Inflammatory macrophage treated with lipopolysaccharide for 1 hour (primary cell): ENCODE measurements at regions not wholly inside any gene's neighbourhood (a gene's known extent, or its start where the extent isn't known, plus 50 kb on each side); places are given as distances from the start of the nearest gene placed in this dataset.

ENCODE experiments used
- DNase-seq, 2 donors: peaks; one replicate each; pipeline ENCODE4 v3.0.0-alpha.2; 2020 to 2022

DNA sequence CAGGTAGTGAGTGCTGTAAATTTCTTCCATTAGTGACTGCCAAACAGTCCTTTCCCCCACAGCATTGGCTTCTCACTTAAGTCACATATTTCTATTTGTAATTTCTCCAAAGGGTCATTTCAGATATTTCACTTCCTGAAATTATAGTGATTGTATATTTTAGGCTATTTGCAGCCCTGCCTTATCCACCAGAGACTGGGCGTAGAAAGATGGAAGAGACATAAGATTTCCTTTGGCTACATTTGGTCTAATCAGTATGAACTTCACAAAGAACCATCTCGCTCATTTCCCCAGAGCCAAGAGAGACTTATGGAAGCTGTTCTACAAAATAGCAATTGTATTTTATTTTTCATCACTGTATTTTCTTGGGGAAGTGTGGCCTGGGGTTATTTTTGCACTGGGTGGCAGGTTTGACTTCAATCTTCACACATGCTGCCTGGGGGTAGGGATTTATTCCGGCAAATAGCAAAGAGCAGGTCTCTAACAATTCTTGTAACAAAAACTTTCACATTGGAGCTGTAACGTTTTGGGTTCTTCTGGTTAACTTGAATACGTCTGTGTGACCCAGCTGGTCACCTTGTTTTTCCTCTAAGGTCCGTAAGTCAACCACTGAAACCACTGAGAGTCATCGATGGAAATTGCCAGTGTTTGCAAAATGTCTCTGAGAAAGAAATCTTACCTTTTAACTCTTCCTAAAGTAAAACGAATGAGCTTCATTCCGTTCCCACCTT is 170.6 kb upstream of the SERPINE2 start:
- no peak for DNase-seq

DNA sequence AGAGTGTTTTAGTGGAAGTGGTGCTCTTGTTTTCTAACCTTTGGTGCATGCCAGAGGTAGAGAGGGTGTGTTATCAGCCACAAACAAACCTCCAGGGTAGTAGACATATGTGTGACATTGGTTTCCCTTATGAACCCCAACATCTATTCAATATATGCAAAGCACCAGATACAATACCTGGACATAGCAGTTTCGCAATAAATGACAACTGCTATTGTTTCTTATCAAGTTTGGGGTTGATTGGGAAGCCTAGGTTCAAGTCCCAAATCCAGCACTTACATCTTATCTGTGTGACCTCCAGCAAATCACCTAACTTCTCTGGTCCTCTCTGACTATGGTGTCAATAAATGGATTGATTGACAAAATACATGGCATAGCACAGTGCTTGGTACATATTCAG is 169.4 kb upstream of the SERPINE2 start:
- DNase-seq: no peak

DNA sequence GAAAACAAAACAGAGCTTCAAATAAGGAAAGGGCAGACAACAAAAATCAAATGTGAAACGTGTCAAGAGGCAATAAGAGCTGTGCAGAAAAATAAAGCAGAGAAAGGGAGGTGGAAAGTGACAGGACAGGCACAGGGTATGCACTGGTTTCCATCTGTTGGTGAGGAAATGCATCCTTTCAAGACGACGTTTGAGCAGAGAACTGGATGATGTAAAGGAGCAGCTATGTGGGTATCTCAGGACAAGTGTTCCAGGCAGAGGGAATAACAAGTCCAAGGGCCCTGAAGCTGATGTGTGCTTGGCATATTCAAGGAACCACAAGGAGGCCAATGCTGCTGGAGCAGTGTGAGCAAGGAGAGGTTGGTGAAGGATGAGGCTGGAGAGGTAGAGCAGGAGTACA is 168.9 kb upstream of the SERPINE2 start:
- no peak for DNase-seq

DNA sequence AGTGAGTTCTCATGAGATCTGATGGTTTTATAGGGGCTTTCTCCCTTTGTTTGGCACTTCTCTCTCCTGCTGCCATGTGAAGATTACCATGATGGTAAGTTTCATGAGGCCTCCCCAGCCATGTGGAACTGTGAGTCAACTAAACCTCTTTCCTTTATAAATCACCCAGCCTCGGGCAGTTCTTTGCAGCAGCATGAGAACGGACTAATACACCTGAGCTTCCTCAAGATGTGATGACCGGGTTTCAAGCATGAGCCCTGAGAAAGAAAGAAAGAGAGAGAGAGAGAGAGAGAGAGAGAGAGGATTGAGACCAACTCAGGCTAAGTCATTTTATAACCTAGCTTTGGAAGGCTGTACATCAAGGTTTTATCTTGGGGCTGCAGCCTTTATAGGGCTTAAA is 167.7 kb upstream of the SERPINE2 start:
- no peak for DNase-seq

- DNase-seq: no peak
Measured at GRCh38 chr2:224202281-224202865, 163.3 kb upstream of the SERPINE2 start.

- no peak for DNase-seq
Measured at GRCh38 chr2:224198436-224198835, 159.3 kb upstream of the SERPINE2 start.

GRCh38 chr2:224196810-224197209 is 157.7 kb upstream of the SERPINE2 start:
- no peak for DNase-seq

DNA sequence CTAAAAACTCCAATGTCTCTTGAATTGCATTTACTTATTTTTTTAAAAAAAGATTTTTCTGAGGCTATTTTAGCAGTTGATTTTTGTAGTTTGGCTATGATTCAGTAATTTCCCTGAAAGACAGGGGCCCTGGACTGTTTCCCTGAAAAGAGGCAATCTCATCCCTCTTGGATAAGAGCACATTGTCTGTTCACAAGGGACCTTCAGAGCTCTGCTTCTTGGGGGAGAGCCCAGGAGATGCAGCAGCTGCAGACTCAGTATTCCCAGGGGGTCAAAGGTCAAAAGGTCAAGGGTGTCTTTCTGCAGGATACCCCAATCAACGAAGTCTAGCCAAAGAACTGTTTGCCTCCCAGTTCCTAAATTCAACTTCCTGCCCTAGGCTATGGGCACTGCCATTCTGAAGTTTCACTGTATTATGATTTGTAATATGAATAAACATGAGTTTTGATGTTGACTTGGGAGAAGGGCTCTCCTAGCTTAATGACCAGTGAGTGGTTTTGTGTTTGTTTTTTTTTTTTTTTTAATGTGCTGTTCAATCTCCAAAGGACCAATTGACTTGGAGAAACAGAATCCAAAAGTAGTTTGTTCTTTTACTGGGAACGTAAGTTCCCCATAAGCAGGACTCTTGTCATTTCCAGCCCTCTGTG is 157.0 kb upstream of the SERPINE2 start:
- no peak for DNase-seq

GRCh38 chr2:224194161-224194560 is 155.1 kb upstream of the SERPINE2 start:
- no peak for DNase-seq

GRCh38 chr2:224191465-224191864 is 152.4 kb upstream of the SERPINE2 start:
- DNase-seq: no peak

GRCh38 chr2:224190936-224191270 is 151.8 kb upstream of the SERPINE2 start:
- DNase-seq: no peak

DNA sequence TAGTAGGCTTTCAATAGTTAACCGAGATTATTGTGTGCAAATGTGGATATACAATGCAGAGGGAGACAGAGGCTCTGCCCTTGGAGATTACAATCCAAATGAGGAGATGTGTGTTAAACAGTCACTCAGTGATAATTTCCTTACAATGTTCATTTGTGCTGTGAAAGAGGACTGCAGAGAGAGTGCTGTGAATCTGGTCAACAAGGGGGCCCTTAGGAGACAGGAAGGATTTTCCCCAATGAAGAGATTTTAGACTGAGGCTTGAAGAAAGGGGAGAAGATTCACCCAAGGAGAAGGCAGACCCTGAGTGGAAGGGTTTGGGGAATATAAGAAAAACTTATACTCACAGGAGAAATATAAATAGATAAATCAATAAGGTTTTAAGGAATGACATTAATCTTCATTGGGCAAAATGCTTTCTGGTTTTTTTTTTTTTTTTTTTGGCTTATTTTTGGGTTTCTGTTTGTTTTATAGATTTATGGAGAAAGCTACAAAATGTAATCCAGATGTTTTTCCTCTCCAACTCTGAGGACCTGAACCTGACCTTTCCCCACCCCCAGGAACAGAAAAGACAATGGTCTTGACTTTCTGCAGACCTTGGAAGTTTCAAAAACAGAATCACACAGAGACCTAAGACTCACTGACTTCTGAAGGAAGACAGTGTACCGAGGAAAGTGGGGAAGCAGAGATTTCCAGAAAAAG is 151.3 kb upstream of the SERPINE2 start:
- DNase-seq: no peak

DNA sequence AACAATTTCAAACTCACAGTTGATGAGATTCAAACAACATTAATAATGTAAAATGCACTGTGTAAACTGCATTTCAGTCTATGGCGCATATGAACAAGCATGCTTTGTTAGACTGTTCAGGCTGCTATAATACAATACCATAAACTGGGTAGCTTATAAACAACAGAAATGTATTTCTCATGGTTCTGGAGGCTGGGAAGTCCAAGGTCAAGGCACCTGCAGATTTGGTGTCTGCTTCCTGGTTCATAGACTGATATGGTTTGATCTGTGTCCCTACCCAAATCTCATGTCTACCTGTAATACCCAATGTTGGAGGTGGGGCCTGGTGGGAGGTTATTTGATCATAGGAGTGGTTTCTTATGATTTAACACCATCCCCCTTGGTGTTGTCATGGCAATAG is 148.1 kb upstream of the SERPINE2 start:
- no peak for DNase-seq

GRCh38 chr2:224185023-224185601 is 146.0 kb upstream of the SERPINE2 start:
- DNase-seq: no peak

- no peak for DNase-seq
Measured at GRCh38 chr2:224183086-224183485, 144.0 kb upstream of the SERPINE2 start.

DNA sequence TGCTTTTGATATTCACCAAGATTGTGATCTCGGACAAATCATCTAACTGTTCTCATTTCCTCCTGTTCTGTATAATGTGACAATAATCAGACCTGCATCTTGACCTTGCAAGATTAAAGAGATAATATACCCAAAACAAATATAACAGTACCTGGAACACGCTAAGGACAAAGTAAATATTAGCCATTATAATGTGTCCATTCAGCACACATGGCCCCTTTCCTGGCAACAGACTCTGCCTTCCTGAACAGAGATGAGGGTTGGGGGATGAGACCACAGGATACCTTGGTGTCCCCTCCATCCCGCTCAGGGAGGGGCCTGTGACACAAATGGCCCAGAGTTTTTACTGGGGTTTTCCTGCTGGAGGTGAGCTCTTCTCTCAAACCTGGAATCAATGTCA is 143.4 kb upstream of the SERPINE2 start:
- no peak for DNase-seq

- DNase-seq: no peak
Measured at GRCh38 chr2:224181534-224182155, 142.6 kb upstream of the SERPINE2 start.

DNA sequence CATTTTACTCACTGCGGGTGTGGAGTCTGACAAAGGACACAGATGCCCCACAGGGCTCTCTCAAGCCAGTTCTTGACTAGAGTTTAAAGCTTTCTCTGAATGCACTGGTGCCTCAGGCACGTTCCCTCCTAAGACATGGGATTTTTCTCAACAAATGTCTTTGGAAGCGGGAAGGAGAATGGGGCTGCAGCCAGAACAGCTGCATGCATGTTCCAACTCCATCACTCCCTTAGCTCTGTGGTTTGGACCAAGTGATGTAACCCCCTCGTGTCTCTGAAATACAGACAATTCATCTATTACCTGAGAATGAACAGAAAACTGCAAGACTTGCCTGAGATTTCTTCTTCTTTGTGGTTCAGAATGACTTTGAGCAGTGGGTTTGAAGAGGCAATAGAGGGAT is 141.7 kb upstream of the SERPINE2 start:
- no peak for DNase-seq

DNA sequence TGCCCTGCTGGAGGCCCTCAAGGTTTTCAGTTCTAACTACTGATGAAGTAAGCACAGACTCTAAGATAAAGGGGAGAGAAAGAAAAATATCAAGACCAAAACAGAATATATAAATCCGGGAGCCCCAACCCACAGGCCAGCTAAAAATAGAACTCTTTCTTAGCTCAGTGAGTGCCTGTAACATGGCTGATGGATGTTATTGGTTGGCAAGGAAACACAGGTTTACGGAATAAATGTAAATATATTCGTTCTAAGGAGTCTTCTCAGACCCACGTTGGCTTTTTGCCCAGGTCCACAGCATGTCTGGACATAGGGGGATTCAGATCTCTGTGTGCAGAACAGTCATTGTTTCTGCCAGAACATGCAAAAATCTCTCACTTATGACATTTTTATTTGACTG is 139.0 kb upstream of the SERPINE2 start:
- no peak for DNase-seq

DNA sequence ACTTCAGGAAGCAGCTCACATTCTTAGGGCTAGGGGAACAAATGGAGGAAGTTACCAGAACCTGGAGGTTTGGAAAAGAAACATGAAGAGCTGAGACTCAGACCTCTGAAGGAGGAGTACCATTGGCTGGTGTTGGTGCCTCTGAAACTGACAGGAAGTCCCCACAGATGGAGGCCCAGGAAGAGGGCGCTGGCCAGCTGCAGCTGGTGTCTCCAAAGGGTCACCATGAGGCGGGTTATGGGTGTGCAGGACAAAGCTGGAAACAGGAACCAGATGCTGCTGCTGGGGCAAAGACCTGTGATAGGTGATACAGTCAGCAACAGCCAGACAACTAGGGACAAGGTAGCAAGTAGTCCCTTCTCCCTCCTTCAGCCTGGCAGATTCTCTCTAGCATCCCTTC is 136.5 kb upstream of the SERPINE2 start:
- DNase-seq: no peak

- DNase-seq: no peak
Measured at GRCh38 chr2:224174990-224175389, 135.9 kb upstream of the SERPINE2 start.

GRCh38 chr2:224174521-224174920 is 135.4 kb upstream of the SERPINE2 start:
- no peak for DNase-seq

DNA sequence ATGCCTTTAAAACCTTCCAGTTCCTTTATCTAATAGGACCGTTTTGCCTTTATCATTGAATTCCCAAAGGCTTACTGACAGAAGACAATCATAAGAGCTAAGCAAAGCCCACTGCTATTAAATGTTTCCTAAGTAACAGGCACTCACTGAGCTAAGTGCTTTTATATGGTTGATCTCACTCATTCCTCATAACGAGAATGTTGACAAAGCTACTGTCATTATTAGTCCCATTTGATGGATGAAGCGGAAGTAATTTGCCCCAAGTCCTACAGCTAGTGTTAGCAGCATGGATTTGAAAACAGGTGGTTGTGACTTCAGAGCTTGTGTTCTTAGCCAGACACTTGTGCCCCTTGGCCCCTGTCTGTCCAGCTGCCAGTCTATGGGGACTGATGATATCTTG is 134.8 kb upstream of the SERPINE2 start:
- no peak for DNase-seq
